ENCODE measurements at regions not wholly inside any gene's neighbourhood (a gene's known extent, or its start where the extent isn't known, plus 50 kb on each side); places are given as distances from the start of the nearest gene placed in this dataset.

DNA sequence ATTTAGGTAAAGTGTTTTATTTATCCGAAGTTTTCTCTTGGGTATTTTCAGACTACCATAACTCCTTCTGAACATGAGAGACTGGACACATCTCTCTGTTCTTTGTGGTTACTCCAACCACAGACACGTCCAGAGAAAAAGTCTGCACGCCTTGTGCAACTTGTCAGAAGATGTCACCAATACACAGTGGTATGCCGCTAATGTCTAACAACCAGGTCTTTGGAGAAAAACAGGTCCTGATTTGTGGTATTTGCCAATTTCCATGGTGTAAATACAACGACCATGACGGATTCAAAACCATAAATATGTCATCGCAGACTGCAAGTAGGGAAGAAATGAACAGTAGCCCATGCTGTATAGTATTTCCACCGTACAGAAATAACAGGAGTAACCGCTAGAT is 620.6 kb upstream of the ID2 start:
- TF ChIP-seq POLR2A (IDR thresholded peaks at IDR 0.05): no peak
- TF ChIP-seq EP300 (IDR thresholded peaks at IDR 0.05): no peak
- TF ChIP-seq, protein P1, sequence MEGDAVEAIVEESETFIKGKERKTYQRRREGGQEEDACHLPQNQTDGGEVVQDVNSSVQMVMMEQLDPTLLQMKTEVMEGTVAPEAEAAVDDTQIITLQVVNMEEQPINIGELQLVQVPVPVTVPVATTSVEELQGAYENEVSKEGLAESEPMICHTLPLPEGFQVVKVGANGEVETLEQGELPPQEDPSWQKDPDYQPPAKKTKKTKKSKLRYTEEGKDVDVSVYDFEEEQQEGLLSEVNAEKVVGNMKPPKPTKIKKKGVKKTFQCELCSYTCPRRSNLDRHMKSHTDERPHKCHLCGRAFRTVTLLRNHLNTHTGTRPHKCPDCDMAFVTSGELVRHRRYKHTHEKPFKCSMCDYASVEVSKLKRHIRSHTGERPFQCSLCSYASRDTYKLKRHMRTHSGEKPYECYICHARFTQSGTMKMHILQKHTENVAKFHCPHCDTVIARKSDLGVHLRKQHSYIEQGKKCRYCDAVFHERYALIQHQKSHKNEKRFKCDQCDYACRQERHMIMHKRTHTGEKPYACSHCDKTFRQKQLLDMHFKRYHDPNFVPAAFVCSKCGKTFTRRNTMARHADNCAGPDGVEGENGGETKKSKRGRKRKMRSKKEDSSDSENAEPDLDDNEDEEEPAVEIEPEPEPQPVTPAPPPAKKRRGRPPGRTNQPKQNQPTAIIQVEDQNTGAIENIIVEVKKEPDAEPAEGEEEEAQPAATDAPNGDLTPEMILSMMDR (IDR thresholded peaks at IDR 0.05): no peak
- TF ChIP-seq POLR2AphosphoS5 (IDR thresholded peaks at IDR 0.05): no peak
